HG03025 (cell line): ENCODE measurements at regions not wholly inside any gene's neighbourhood (a gene's known extent, or its start where the extent isn't known, plus 50 kb on each side); places are given as distances from the start of the nearest gene placed in this dataset.

ENCODE experiments used
- ATAC-seq: cut with Tn5 transposase; IDR thresholded peaks from one replicate; pipeline ENCODE4 v1.9.1; 2021; ENCODE audit warnings: mild to moderate bottlenecking, moderate library complexity; ENCODE audit not compliant: unreplicated experiment, low FRiP score

- no peak for ATAC-seq
Measured at GRCh38 chr16:52896478-52897164, 156.1 kb downstream of the CHD9NB start.

GRCh38 chr16:52874042-52874441 lies 178.7 kb downstream of the CHD9NB start:
- ATAC-seq = no peak

DNA sequence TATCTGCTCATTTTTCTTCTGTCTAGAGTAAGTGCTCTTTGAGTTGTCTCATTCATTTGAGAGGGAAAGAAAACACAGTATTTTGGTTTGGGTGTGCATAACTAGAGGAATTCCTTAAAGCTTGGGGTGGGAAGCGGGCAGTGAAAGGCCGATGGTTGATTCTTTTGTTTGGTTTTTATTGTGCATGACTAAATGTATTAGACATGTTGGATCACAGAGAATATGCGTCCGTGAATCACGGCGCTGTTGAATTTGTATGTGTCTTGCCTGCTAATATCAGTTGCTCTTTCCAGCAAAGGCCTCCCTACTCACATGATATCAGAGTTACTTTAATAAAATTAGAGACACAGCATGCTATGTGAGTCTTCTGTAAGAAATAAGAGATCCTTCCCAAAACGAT lies 180.0 kb downstream of the CHD9NB start:
- no peak for ATAC-seq

DNA sequence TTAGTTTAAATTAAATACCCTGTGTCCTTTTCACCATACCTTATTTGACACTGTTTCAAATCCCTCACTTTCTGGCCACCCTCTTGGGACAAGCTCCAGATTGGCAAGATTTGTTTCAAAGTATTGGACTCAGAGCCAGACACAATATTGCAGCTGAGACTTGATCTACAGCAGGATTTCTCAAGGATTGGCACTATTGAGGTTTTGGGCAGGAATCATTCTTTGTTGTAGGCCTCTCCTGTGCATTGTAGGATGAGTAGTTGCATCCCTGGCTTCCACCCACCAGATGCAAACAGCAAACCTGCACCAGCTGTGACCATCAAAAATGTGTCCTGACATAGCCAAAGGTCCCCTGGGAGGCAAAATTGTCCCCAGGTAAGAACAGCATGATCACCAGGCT lies 181.2 kb downstream of the CHD9NB start:
- ATAC-seq = no peak

GRCh38 chr16:52869243-52869642 lies 183.5 kb downstream of the CHD9NB start:
- no peak for ATAC-seq

- no peak for ATAC-seq
Measured at GRCh38 chr16:52863000-52863399, 189.7 kb downstream of the CHD9NB start.

- ATAC-seq = no peak
Measured at GRCh38 chr16:52861614-52862022, 191.1 kb downstream of the CHD9NB start.

DNA sequence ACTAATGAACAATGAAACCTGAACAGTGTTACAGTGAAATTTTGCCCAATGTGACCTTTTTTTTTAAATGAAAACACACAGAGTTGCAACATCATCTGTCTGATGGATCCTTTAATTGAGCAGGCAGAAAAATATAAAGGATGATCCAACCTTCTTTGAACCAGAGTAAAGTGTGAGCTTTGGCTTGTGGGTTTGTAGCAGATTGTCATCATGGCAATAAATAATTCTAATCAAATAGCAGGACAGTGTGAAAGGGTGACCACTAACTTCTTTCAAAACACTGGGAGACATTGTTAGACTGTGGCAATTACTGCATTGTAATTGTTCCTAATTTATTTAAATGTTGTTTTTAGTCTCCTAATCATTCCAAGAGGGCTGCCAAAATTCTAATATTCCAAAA lies 197.2 kb downstream of the CHD9NB start:
- ATAC-seq = no peak

DNA sequence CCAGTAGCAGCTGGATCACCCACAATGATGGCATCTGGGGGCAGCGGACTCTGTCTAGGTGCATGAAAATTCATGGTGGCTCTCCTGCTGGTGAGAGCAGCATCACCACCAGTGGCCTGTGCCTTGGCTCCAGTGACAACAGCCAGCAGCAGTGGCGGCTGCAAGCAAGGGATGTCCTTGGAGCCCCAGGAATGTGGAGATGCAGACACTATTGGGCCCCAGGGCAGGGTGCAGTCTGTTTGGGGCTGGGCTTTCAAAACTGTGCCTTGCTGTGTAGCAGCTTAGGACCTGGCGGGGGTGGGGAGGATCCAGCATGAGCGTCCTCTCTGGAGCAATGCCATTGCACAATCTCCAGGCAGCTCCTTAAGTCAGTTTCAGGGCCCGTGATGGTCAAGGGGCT lies 199.7 kb downstream of the CHD9NB start:
- ATAC-seq = no peak

DNA sequence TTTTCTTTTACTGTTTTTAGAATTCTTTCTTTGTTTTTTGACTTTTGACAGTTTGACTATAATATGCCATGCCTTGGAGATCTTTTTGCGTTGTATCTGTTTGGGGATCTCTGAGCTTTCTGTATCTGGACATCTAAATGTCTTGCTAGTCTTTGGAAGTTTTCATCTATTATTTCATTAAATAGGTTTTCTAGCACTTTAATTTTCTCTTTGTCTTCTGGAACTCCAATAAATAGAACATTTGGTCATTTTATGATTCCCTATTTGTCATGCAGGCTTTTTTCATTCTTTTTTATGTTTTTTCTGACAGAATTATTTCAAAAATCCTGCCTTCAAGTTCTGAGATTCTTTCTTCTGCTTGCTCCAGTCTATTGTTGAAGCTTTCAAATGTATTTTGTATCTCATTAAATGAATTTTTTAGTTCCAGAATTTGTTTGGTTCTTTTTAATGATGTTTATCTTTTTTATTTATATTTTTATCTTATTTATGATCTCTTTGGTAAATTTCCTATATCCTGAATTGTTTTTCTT lies 201.4 kb downstream of the CHD9NB start:
- no peak for ATAC-seq

DNA sequence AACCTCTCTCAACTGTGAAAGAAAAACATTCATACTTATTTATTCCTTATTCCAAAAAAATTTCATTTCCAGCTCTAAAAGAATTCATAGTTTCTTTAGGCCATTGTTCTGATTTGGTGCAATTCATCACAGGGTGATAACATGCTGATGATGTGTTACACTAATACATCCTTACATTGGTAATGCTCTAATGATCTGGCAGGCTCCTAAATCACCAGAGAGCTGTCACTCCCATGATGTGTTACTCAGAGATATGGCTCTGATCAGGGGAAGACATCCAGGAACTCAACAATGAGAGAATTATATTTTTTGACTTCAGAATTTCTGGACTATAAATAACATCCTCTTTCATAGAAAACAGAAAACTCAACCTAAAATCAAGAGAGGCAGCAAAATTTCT lies 209.3 kb downstream of the CHD9NB start:
- no peak for ATAC-seq

DNA sequence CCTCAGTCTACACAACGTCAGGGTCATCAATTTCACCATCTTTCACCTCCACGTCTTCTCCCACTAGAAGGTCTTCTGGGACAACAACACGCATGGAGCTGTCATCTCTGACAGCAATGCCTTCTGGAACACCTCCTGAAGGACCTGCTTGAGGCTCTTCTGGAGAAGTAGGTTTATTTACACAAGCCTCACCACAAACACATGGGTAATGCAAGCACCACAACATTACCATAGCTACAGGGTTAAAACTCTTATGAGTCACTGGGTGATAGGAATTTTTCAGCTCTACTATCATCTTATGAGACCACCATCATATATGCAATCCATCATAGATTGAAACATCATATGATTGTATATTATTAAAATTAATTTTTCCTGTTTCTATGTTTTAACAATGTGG lies 215.4 kb downstream of the CHD9NB start:
- ATAC-seq = no peak

DNA sequence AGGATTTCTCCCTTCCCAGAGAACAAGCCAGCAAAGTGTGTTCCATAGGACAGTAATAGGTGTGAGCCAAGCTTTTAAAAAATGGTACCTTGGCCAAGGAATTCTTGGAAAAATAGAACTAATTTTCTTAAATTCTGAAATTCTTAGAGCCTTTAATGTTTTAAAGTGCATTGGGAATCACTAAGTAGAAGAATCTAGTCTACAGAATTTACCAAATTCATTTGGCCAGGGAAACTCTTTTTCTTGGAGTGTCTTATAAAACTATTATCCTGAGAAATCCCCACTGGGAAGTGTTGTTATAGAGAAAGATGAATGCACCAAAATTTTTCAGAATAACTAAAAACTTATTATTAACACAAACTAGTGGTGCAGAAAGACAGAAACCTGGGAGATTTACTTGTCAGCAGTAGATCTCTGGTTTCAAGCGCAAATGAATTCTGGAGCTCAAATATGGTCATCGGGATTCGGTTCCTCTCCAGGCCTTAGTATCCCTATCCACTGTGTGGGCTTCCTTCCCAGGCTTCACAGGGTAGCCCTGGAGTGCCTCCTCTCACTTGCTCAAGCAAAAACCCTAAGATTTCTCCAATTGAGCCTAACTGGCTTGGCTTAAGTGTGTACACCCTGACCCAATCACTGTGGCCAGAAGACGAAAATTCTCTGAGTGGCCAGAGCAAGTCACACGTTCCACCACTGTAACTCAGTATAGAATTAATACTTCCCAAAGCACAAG lies 217.8 kb downstream of the CHD9NB start:
- no peak for ATAC-seq

GRCh38 chr16:52832771-52833170 lies 219.9 kb downstream of the CHD9NB start:
- no peak for ATAC-seq

GRCh38 chr16:52827456-52827855 lies 225.2 kb downstream of the CHD9NB start:
- ATAC-seq = no peak

DNA sequence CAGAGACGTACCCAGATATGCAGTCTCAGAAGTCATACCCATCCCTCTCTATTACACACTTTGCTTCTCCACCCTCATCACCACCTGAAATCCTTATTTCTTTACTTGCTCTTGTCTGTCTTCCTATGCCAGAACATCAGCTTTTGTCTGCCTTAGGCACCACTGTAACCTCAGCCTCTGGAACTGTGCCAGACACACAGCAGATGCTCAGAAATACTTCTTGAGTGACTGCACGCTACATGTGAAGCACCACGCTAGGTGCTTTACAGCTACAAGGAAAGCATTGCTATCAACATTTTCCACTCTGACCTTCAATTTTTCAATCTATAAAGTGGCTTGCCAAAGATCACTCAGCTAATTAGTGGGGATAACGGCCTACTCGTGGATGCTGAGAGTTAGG lies 226.8 kb downstream of the CHD9NB start:
- no peak for ATAC-seq

- ATAC-seq = no peak
Measured at GRCh38 chr16:52819808-52820207, 232.9 kb downstream of the CHD9NB start.

DNA sequence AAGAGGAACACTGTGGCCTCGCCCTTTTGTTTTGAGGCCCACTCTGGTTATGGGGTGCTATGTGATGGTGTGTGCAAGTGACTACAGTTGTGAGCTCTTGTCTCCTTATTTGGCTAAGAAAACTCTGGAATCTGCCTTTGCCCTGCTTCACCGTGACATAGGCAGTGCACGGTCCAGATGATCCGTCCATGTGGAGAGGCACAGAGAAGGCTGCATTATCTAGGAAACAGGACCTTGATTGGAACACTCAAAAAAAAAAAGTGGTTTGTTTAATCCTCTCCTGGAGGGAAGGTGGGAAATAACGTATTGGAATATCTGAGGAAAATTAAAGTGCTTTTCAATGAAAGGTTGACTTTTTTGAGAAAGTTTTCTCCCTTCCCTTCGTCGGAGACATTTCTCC lies 233.3 kb downstream of the CHD9NB start:
- no peak for ATAC-seq

DNA sequence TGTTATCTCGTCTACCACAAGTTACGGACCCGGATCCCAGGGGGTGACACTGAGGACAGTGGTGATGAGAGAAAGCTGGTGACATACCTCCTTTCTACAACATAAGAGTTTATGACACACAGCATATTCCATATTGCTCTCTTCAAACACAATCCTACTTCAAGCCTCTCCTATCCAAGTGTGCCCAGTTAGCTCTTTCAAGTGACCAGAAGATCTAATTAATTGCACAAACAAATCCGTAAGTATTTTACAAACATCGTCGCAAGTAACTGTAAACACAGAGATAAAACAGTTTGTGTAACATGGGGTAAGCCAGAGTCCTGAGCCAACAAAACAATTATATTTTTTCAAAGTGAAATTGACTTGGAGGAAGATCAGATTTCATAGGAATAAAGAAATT lies 235.0 kb downstream of the CHD9NB start:
- ATAC-seq = no peak

- no peak for ATAC-seq
Measured at GRCh38 chr16:52816993-52817392, 235.7 kb downstream of the CHD9NB start.

- no peak for ATAC-seq
Measured at GRCh38 chr16:52812678-52813556, 239.8 kb downstream of the CHD9NB start.
